Spleen (tissue), 11 donors: ENCODE measurements at regions not wholly inside any gene's neighbourhood (a gene's known extent, or its start where the extent isn't known, plus 50 kb on each side); places are given as distances from the start of the nearest gene placed in this dataset.

Experiments used
- DNase-seq: peaks from one replicate; pipeline ENCODE4 v3.0.0-alpha.2; 2020
- H3K27ac ChIP-seq, 8 donors: fragments of 200-600 bp; sonication (generic) in 7 of 8; 1 replicate in 4 of 8; 2 replicates in 4 of 8; pipeline versions ENCODE4 v1.5.0 to v1.8.0; 2016 to 2021; ENCODE audit warnings: inconsistent platforms in 4 of 8, mild to moderate bottlenecking in 4 of 8, moderate library complexity in 1 of 8
- H3K27me3 ChIP-seq, 7 donors: fragments of 200-600 bp; sonication (generic) in 6 of 7; replicated peaks in 1 of 7; 1 replicate in 4 of 7; 2 replicates in 3 of 7; pipeline versions ENCODE4 v1.5.0 to v1.8.0; 2016 to 2021; ENCODE audit warnings: inconsistent platforms in 3 of 7, mild to moderate bottlenecking in 1 of 7
- H3K36me3 ChIP-seq, 6 donors: fragments of 200-600 bp; sonication (generic) in 5 of 6; 1 replicate in 4 of 6; 2 replicates in 2 of 6; pipeline versions ENCODE4 v1.5.0 to v1.8.0; 2016 to 2021; ENCODE audit warnings: inconsistent platforms in 2 of 6
- H3K4me1 ChIP-seq, 6 donors: fragments of 200-600 bp; sonication (generic) in 5 of 6; 1 replicate in 3 of 6; 2 replicates in 3 of 6; pipeline versions ENCODE4 v1.5.0 to v1.8.0; 2016 to 2021; ENCODE audit warnings: inconsistent platforms in 3 of 6
- H3K4me3 ChIP-seq, 8 donors: fragments of 200-600 bp; sonication (generic) in 7 of 8; 1 replicate in 4 of 8; 2 replicates in 4 of 8; pipeline versions ENCODE4 v1.5.0 to v1.8.0; 2016 to 2021; ENCODE audit warnings: inconsistent platforms in 4 of 8, mild to moderate bottlenecking in 4 of 8, moderate library complexity in 2 of 8
- H3K9me3 ChIP-seq, 8 donors: fragments of 200-600 bp; sonication (generic) in 7 of 8; 1 replicate in 4 of 8; 2 replicates in 4 of 8; pipeline versions ENCODE4 v1.5.0 to v1.8.0; 2016 to 2021; ENCODE audit warnings: inconsistent platforms in 4 of 8
- CTCF ChIP-seq, 11 experiments: fragments of 200-600 bp in 7 of 11; fragments of 450-650 bp in 4 of 11; sonication (generic) in 4 of 11; IDR thresholded peaks in 8 of 11; conservative IDR thresholded peaks in 3 of 11; 1 replicate in 7 of 11; 2 replicates in 4 of 11; pipeline versions ENCODE4 v1.4.0 to v1.8.0; 2016 to 2021; ENCODE audit warnings: antibody characterized with exemption in 11 of 11, inconsistent platforms in 4 of 11, mild to moderate bottlenecking in 1 of 11
- POLR2A ChIP-seq, 3 donors: fragments of 450-650 bp; IDR thresholded peaks; one replicate each; pipeline ENCODE4 v1.5.1; 2017; ENCODE audit warnings: antibody characterized with exemption in 3 of 3, mild to moderate bottlenecking in 1 of 3
- POLR2AphosphoS5 ChIP-seq, 3 donors: sonication (generic); formaldehyde crosslinking; IDR thresholded peaks; one replicate each; pipeline ENCODE4 v1.5.1; 2017; ENCODE audit warnings: antibody characterized with exemption in 3 of 3
- WGBS, 5 donors: extraction: QIAGEN DNeasy Blood & Tissue Kit in 3 of 5; methylation state at CpG; one replicate each; pipeline versions ENCODE4 v1.1.5 to v1.1.7; 2013 to 2018; 5-methylcytosine and 5-hydroxymethylcytosine counted together
- intact Hi-C: fragments of 100-400 bp; cut with DNase I; formaldehyde crosslinking; loops from one replicate; pipeline ENCODE4 v1.15.0; 2023; ENCODE audit warnings: low total_unique reads
- donor health status: healthy with polysubstance abuse.
- donor health status: DM: no; HTN: no; CAD: no; lungs with moderate emphysema.
- donor health status: DM: no; HTN: no; CAD: no.
- donor health status: Bipolar disorder and iron deficiency.
- donor health status: healthy.
- donor health status: DM: no; HTN: no; CAD: no.
- donor health status: DM: yes; HTN: yes; CAD: no.

DNA sequence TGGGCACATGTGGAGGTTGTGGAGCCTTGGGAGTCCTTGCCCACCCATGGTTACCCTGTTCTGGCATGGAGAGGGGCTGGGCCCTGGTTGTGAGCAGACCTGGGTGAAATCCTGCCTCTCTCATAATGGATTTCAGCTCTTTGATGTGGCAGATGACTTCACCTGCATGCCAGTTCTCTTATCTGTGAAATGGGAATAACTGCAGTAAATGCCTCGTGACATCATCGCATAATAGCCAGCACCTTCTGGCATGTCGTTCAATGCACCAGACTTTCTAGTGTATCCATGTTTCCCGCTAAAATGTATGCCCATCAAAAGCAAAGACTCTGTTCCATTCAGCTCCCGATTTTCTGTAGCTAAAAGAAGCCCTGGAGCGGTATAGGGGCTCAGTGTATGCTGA lies 197.6 kb downstream of the MAF start:
- no peak for TF ChIP-seq CTCF (IDR thresholded peaks at IDR 0.05 in 8 of 11, conservative IDR thresholded peaks at IDR 0.05 in 3 of 11)
- TF ChIP-seq POLR2AphosphoS5 (IDR thresholded peaks at IDR 0.05), result no peak
- TF ChIP-seq POLR2A (IDR thresholded peaks at IDR 0.05), result no peak
- Histone ChIP-seq H3K36me3 (no peaks in the 10 kb centered on the region), H3K27ac (no peak overlapping the region), H3K9me3 (peaks cover 0 to 7% (median 2%) of the 10 kb centered on the region in 8 donors), H3K4me1 (no peaks in the 10 kb centered on the region), H3K27me3 (peaks cover 0 to under 1% (median 0%) of the 10 kb centered on the region in 7 donors), H3K4me3 (no peak overlapping the region)
- intact Hi-C loops, result no loop called here
- WGBS, 5 donors, result 79 to 91% (median 82%) methylated on average over 6 of the region's 6 CpGs
- no peak for DNase-seq

DNA sequence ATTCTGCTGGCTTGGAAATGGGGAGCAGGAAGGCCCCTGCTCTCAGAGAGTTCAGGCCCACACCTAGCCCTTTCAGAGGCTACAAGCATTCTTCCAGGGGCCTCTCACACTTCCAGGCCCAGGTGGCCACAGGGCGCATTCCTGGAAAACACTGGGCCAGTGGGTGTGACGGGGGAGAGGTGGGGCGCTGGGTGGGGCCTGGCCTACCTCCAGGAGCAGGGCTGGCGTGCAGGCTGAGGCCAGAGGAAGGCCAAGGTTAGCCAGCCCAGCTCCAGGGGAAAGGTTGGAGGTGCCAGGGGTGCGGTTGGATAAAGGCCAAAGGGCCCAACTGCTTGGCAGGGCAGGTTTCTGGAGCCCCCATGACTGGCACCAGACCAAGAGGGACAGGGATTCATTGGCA lies 198.2 kb downstream of the MAF start:
- no peak for DNase-seq
- Histone ChIP-seq H3K27ac (no peak overlapping the region), H3K4me1 (no peaks in the 10 kb centered on the region), H3K36me3 (no peaks in the 10 kb centered on the region), H3K27me3 (no peaks in the 10 kb centered on the region), H3K4me3 (no peak overlapping the region), H3K9me3 (peaks cover 0 to 7% (median 2%) of the 10 kb centered on the region in 8 donors)
- WGBS, 5 donors, result 67 to 91% (median 83%) methylated on average over 5 of the region's 5 CpGs
- TF ChIP-seq POLR2AphosphoS5 (IDR thresholded peaks at IDR 0.05) (no peak), POLR2A (IDR thresholded peaks at IDR 0.05) (no peak), CTCF (IDR thresholded peaks at IDR 0.05 in 8 of 11, conservative IDR thresholded peaks at IDR 0.05 in 3 of 11) (no peak)
- intact Hi-C loops, result no loop called here

DNA sequence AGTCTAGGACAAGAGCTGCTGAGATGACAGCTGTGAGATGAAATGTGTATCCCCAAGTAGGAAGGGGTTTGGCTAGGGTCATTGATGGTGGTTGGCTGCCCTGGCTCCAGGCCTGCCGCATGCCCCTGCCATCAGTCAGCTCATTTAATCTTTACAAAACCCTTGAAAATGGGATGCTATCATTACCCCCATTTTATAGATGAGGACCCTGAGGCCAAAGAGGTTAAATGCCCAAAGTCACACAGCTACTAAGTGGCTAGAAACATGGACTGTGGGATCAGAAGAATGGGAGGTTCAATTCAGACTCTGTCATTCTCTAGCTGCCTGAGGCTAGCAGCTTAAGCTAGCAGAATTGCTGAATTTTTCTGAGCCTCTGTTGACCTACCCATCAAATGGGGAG lies 198.8 kb downstream of the MAF start:
- no peak for DNase-seq
- H3K27ac ChIP-seq, result no peak overlapping the region
- TF ChIP-seq POLR2AphosphoS5 (IDR thresholded peaks at IDR 0.05) (no peak), POLR2A (IDR thresholded peaks at IDR 0.05) (no peak), CTCF (IDR thresholded peaks at IDR 0.05 in 8 of 11, conservative IDR thresholded peaks at IDR 0.05 in 3 of 11) (no peak)
- no peaks in the 10 kb centered on the region for H3K36me3 ChIP-seq
- H3K9me3 ChIP-seq, result peaks cover 0 to 7% (median 2%) of the 10 kb centered on the region in 8 donors
- 82 to 100% (median 94%) methylated on average over 1 of the region's 1 CpG for WGBS, 5 donors
- H3K4me1 ChIP-seq, result no peaks in the 10 kb centered on the region
- no peaks in the 10 kb centered on the region for H3K27me3 ChIP-seq
- no peak overlapping the region for H3K4me3 ChIP-seq
- intact Hi-C loops, result no loop called here

GRCh38 chr16:79401157-79401556 lies 199.4 kb downstream of the MAF start:
- no peak overlapping the region for H3K27ac ChIP-seq
- intact Hi-C loops, result no loop called here
- no peak for DNase-seq
- WGBS, 5 donors, result 91 to 96% (median 92%) methylated on average over 4 of the region's 4 CpGs
- H3K36me3 ChIP-seq, result no peaks in the 10 kb centered on the region
- H3K9me3 ChIP-seq, result peaks cover 0 to 6% (median 2%) of the 10 kb centered on the region in 8 donors
- H3K4me1 ChIP-seq, result no peaks in the 10 kb centered on the region
- H3K27me3 ChIP-seq, result no peaks in the 10 kb centered on the region
- no peak overlapping the region for H3K4me3 ChIP-seq
- no peak for TF ChIP-seq POLR2A (IDR thresholded peaks at IDR 0.05)
- no peak for TF ChIP-seq CTCF (IDR thresholded peaks at IDR 0.05 in 8 of 11, conservative IDR thresholded peaks at IDR 0.05 in 3 of 11)
- TF ChIP-seq POLR2AphosphoS5 (IDR thresholded peaks at IDR 0.05), result no peak
